ENCODE measurements at regions not wholly inside any gene's neighbourhood (a gene's known extent, or its start where the extent isn't known, plus 50 kb on each side); places are given as distances from the start of the nearest gene placed in this dataset.

- no peak for TF ChIP-seq KDM1A (CRISPR knock-in tag; IDR thresholded peaks at IDR 0.05)
- no peak for TF ChIP-seq EP300 (IDR thresholded peaks at IDR 0.05; ENCODE audit: low read depth in 2 of 2, low read length in 2 of 2)
- TF ChIP-seq EP300 (CRISPR knock-in tag; IDR thresholded peaks at IDR 0.05; ENCODE audit: borderline replicate concordance): no peak
Observed at GRCh38 chr22:49678137-49678841, 149.4 kb downstream of the BRD1 start.

Data from HepG2 (cell line).